Ishikawa (cell line): ENCODE measurements at regions not wholly inside any gene's neighbourhood (a gene's known extent, or its start where the extent isn't known, plus 50 kb on each side); places are given as distances from the start of the nearest gene placed in this dataset.

ENCODE experiments used
- CEBPB ChIP-seq: IDR thresholded peaks from 2 replicates; pipeline ENCODE4 v1.6.1; 2012
- CREB1 ChIP-seq: IDR thresholded peaks from 2 replicates; pipeline ENCODE4 v1.6.1; 2012; ENCODE audit warnings: low read depth
- EGR1 ChIP-seq: IDR thresholded peaks from 2 replicates; pipeline ENCODE4 v1.6.1; 2012
- EP300 ChIP-seq: IDR thresholded peaks from 2 replicates; pipeline ENCODE4 v1.6.1; 2012; ENCODE audit warnings: borderline replicate concordance
- FOXM1 ChIP-seq: IDR thresholded peaks from 2 replicates; pipeline ENCODE4 v1.6.1; 2012; ENCODE audit warnings: low read depth, borderline replicate concordance
- MAX ChIP-seq: IDR thresholded peaks from 2 replicates; pipeline ENCODE4 v1.6.1; 2012
- NFIC ChIP-seq: IDR thresholded peaks from 2 replicates; pipeline ENCODE4 v1.6.1; 2012
- RAD21 ChIP-seq: IDR thresholded peaks from 2 replicates; pipeline ENCODE4 v1.6.1; 2012; ENCODE audit warnings: low read depth
- REST ChIP-seq: IDR thresholded peaks from 2 replicates; pipeline ENCODE4 v1.6.1; 2012; ENCODE audit warnings: low read depth, mild to moderate bottlenecking
- TAF1 ChIP-seq: IDR thresholded peaks from 2 replicates; pipeline ENCODE4 v1.6.1; 2012; ENCODE audit warnings: low read depth, mild to moderate bottlenecking
- TCF12 ChIP-seq: IDR thresholded peaks from 2 replicates; pipeline ENCODE4 v1.6.1; 2012; ENCODE audit warnings: low read depth
- TEAD4 ChIP-seq: IDR thresholded peaks from 2 replicates; pipeline ENCODE4 v1.6.1; 2012
- USF1 ChIP-seq: IDR thresholded peaks from 2 replicates; pipeline ENCODE4 v1.6.1; 2012
- YY1 ChIP-seq: IDR thresholded peaks from 2 replicates; pipeline ENCODE4 v1.6.1; 2012; ENCODE audit warnings: low read depth
- ZBTB7A ChIP-seq: IDR thresholded peaks from 2 replicates; pipeline ENCODE4 v1.6.1; 2012; ENCODE audit warnings: low read depth

- TF ChIP-seq USF1 (no peak), TEAD4 (no peak), NFIC (no peak), ZBTB7A (no peak), REST (no peak), YY1 (no peak), EGR1 (no peak), CREB1 (no peak), TCF12 (no peak), FOXM1 (no peak), EP300 (no peak), RAD21 (no peak), CEBPB (no peak), MAX (no peak), TAF1 (no peak)
Measured at GRCh38 chr2:118169359-118170005, 81.2 kb downstream of the INSIG2 start.

- TF ChIP-seq EP300 (no peak), YY1 (no peak), TCF12 (no peak), CREB1 (no peak), TAF1 (no peak), CEBPB (no peak), ZBTB7A (no peak), USF1 (no peak), MAX (no peak), FOXM1 (no peak), REST (no peak), TEAD4 (no peak), NFIC (no peak), RAD21 (no peak), EGR1 (no peak)
Measured at GRCh38 chr2:118168615-118169014, 80.3 kb downstream of the INSIG2 start.

GRCh38 chr2:118167026-118167425 is 78.8 kb downstream of the INSIG2 start:
- TF ChIP-seq CREB1: no peak
- no peak for TF ChIP-seq YY1
- TF ChIP-seq NFIC: no peak
- no peak for TF ChIP-seq EP300
- no peak for TF ChIP-seq ZBTB7A

GRCh38 chr2:118166242-118166641 is 78.0 kb downstream of the INSIG2 start:
- TF ChIP-seq EGR1 (no peak), RAD21 (no peak), TEAD4 (no peak), CEBPB (no peak), ZBTB7A (no peak), MAX (no peak), FOXM1 (no peak), YY1 (no peak), TAF1 (no peak), EP300 (no peak), USF1 (no peak), CREB1 (no peak), REST (no peak), TCF12 (no peak), NFIC (no peak)
